ENCODE measurements at regions not wholly inside any gene's neighbourhood (a gene's known extent, or its start where the extent isn't known, plus 50 kb on each side); places are given as distances from the start of the nearest gene placed in this dataset.

DNA sequence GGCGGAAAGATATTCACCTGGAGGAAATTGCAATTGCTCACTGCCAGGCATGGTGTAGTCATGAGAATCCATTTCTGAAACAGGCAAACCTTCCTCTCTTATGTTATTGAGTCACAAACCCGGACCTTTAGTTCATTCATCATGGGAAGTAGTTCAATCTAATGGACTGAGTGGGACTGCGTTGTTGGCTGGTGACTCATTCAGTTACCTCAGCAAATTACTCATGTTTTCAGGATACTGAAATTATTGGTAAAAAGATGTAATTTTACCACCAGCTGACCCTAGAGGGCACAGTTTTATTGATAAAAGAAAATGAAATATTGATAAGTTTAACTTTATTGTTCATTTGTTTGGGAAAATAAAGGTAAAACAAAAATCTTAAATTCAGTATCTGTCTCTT is 1194.4 kb upstream of the SORCS1 start (continued):
- TF ChIP-seq ZNF532 (CRISPR knock-in tag; IDR thresholded peaks at IDR 0.05; ENCODE audit: borderline replicate concordance) = no peak
- TF ChIP-seq, protein P1, sequence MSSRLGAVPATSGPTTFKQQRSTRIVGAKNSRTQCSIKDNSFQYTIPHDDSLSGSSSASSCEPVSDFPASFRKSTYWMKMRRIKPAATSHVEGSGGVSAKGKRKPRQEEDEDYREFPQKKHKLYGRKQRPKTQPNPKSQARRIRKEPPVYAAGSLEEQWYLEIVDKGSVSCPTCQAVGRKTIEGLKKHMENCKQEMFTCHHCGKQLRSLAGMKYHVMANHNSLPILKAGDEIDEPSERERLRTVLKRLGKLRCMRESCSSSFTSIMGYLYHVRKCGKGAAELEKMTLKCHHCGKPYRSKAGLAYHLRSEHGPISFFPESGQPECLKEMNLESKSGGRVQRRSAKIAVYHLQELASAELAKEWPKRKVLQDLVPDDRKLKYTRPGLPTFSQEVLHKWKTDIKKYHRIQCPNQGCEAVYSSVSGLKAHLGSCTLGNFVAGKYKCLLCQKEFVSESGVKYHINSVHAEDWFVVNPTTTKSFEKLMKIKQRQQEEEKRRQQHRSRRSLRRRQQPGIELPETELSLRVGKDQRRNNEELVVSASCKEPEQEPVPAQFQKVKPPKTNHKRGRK (CRISPR knock-in tag; IDR thresholded peaks at IDR 0.05; ENCODE audit: borderline replicate concordance) = no peak
- TF ChIP-seq JUN (CRISPR knock-in tag; IDR thresholded peaks at IDR 0.05) = no peak

- Mint-ChIP-seq H3K4me3 (no peak overlapping the region), H3K27ac (no peak overlapping the region), H3K27me3 (ENCODE audit: low read depth) (no peaks in the 10 kb centered on the region), H3K9me3 (peaks cover 11% of the 10 kb centered on the region), H3K36me3 (peaks cover 4% of the 10 kb centered on the region; the same call in 1 of the 2 replicates), H3K4me1 (no peaks in the 10 kb centered on the region)
- no peak for DNase-seq (ENCODE audit: low spot score)
- ChIA-PET CTCF (no interaction called here), POLR2A (no interaction called here)
- no peak for ATAC-seq
- TF ChIP-seq ZNF532 (CRISPR knock-in tag; IDR thresholded peaks at IDR 0.05; ENCODE audit: borderline replicate concordance) = no peak
These were observed 1188.3 kb upstream of the SORCS1 start for GRCh38 chr10:108352771-108353170.

DNA sequence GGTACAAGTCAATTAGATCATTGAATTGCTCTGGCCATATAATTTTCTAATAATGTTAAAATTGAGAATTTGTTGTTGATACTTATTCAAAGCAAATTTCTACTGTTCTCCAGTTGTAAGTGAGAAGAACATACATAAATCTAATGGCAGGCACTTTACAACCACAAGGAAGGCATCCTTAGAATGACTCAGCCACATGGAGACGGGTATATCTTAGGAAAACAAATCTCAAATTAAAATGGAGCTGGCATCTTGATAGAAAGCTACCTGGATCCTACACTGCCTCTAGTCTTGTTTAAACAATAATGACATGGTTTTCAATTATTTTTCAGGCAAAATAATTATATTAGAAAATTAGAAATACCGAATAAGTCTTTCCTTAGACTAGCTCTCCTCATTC is 1183.7 kb upstream of the SORCS1 start:
- no peak for ATAC-seq
- H3K36me3 Mint-ChIP-seq = peaks cover 4% of the 10 kb centered on the region; the same call in 1 of the 2 replicates
- ChIA-PET CTCF (no interaction called here), POLR2A (no interaction called here)
- peaks cover 8% of the 10 kb centered on the region for H3K9me3 Mint-ChIP-seq
- no peaks in the 10 kb centered on the region for H3K27me3 Mint-ChIP-seq (ENCODE audit: low read depth)
- H3K4me3 Mint-ChIP-seq = no peak overlapping the region
- no peak for DNase-seq (ENCODE audit: low spot score)
- H3K27ac Mint-ChIP-seq = no peak overlapping the region
- peaks cover 6% of the 10 kb centered on the region for H3K4me1 Mint-ChIP-seq
- TF ChIP-seq NFYB (CRISPR knock-in tag; conservative IDR thresholded peaks at IDR 0.05; ENCODE audit: low read depth) = no peak
- TF ChIP-seq ZNF396 (CRISPR knock-in tag; IDR thresholded peaks at IDR 0.05; ENCODE audit: borderline replicate concordance) = no peak
- no peak for TF ChIP-seq FOXP1 (CRISPR knock-in tag; IDR thresholded peaks at IDR 0.05; ENCODE audit: borderline replicate concordance)
- TF ChIP-seq, protein P2, sequence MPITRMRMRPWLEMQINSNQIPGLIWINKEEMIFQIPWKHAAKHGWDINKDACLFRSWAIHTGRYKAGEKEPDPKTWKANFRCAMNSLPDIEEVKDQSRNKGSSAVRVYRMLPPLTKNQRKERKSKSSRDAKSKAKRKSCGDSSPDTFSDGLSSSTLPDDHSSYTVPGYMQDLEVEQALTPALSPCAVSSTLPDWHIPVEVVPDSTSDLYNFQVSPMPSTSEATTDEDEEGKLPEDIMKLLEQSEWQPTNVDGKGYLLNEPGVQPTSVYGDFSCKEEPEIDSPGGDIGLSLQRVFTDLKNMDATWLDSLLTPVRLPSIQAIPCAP (CRISPR knock-in tag; IDR thresholded peaks at IDR 0.05) = no peak
- TF ChIP-seq ZNF317 (CRISPR knock-in tag; IDR thresholded peaks at IDR 0.05; ENCODE audit: borderline replicate concordance, low read depth) = no peak
- no peak for TF ChIP-seq TP53 (CRISPR knock-in tag; IDR thresholded peaks at IDR 0.05)
- TF ChIP-seq CDX4 (CRISPR knock-in tag; IDR thresholded peaks at IDR 0.05; ENCODE audit: borderline replicate concordance) = no peak
- TF ChIP-seq RORB (CRISPR knock-in tag; IDR thresholded peaks at IDR 0.05) = no peak
- no peak for TF ChIP-seq MYBL2 (CRISPR knock-in tag; IDR thresholded peaks at IDR 0.05)
- no peak for TF ChIP-seq NFATC4 (CRISPR knock-in tag; IDR thresholded peaks at IDR 0.05)
- no peak for TF ChIP-seq ZNF232 (CRISPR knock-in tag; IDR thresholded peaks at IDR 0.05)
- no peak for TF ChIP-seq E2F1 (CRISPR knock-in tag; IDR thresholded peaks at IDR 0.05)

Measured in WTC11 (cell line).